ENCODE measurements at regions not wholly inside any gene's neighbourhood (a gene's known extent, or its start where the extent isn't known, plus 50 kb on each side); places are given as distances from the start of the nearest gene placed in this dataset.

DNA sequence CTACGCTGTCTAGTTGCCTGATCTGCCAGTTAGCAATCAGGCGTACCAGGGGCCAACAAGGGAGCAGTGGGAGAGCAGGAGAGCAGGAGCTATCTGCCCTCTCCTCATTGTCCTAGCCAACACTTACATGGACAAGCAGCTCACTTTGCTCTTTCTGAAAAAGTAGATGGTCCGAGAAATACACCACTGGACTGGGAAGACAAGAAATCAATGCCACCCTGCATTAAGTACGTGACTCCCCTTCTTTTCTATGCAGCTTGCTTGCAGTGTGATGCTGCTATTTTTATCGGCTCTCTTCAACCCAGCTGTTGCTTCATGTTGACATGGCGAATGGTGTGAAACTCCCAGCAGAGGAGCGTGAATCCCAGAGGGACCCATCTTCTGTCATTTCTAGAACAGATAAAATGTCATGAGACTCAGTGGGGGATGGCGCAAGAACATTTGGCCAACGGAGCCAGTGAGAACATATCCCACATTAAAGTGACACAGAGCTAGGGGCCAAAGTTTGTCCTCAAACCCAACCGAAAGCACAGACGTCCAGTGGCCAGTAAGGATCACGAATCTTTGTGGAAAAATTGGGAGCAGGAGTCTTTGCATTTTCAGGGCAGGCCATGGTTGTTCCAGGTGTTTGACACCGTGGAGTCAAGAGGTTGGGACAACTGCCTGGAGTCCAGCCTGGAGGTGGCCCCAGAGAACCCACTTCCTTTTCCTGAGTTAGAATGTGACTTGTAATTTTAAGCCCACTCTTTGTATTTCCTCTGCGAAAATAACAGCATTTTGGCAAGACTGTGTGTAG is 53.7 kb upstream of the MEF2A start:
- TF ChIP-seq, protein P1, sequence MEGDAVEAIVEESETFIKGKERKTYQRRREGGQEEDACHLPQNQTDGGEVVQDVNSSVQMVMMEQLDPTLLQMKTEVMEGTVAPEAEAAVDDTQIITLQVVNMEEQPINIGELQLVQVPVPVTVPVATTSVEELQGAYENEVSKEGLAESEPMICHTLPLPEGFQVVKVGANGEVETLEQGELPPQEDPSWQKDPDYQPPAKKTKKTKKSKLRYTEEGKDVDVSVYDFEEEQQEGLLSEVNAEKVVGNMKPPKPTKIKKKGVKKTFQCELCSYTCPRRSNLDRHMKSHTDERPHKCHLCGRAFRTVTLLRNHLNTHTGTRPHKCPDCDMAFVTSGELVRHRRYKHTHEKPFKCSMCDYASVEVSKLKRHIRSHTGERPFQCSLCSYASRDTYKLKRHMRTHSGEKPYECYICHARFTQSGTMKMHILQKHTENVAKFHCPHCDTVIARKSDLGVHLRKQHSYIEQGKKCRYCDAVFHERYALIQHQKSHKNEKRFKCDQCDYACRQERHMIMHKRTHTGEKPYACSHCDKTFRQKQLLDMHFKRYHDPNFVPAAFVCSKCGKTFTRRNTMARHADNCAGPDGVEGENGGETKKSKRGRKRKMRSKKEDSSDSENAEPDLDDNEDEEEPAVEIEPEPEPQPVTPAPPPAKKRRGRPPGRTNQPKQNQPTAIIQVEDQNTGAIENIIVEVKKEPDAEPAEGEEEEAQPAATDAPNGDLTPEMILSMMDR (IDR thresholded peaks at IDR 0.05; ENCODE audit: extremely low read depth, missing control alignments): no peak
- DNase-seq (ENCODE audit: low spot score): peak; percentile 69

DNA sequence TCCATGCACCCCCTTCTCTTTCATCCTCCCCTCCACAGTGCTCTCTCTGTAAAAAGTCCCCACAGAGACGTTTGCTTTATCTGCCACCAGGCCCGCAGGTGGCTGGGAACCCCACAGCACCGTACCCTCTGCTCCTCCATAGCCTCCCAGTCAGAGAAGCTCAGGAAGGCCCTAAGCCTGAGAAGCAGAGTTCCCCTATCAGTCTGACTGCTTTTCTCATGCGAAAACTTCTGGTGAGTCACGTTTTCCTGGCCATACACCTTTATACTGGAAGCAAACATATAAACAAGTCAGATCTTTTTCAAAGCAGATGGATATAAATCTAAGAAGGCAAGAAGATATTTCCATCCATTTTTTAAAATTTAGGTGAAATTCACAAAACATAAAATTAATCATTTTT is 51.5 kb upstream of the MEF2A start:
- TF ChIP-seq, protein P1 (IDR thresholded peaks at IDR 0.05; ENCODE audit: extremely low read depth, missing control alignments): no peak
- no peak for DNase-seq (ENCODE audit: low spot score)
